GM19238 (cell line): ENCODE measurements at regions not wholly inside any gene's neighbourhood (a gene's known extent, or its start where the extent isn't known, plus 50 kb on each side); places are given as distances from the start of the nearest gene placed in this dataset.

Source experiments
- DNase-seq: peaks from one replicate; pipeline ENCODE4 v3.0.0; 2011; ENCODE audit warnings: low spot score; ENCODE audit not compliant: insufficient read length

GRCh38 chr4:181619651-181620050 is 623.6 kb upstream of the TENM3 start:
- DNase-seq: no peak

GRCh38 chr4:181637186-181638105 is 605.8 kb upstream of the TENM3 start:
- DNase-seq: no peak

GRCh38 chr4:181643466-181643865 is 599.7 kb upstream of the TENM3 start:
- no peak for DNase-seq

GRCh38 chr4:181645489-181645888 is 597.7 kb upstream of the TENM3 start:
- no peak for DNase-seq

GRCh38 chr4:181646864-181647263 is 596.3 kb upstream of the TENM3 start:
- DNase-seq: no peak

GRCh38 chr4:181647396-181648147 is 595.6 kb upstream of the TENM3 start:
- DNase-seq: no peak

- no peak for DNase-seq
Measured at GRCh38 chr4:181650033-181650825, 593.0 kb upstream of the TENM3 start.

GRCh38 chr4:181656748-181657147 is 586.5 kb upstream of the TENM3 start:
- no peak for DNase-seq

GRCh38 chr4:181659202-181659601 is 584.0 kb upstream of the TENM3 start:
- DNase-seq: no peak

- no peak for DNase-seq
Measured at GRCh38 chr4:181659876-181660275, 583.3 kb upstream of the TENM3 start.

GRCh38 chr4:181661090-181661489 is 582.1 kb upstream of the TENM3 start:
- no peak for DNase-seq

- no peak for DNase-seq
Measured at GRCh38 chr4:181661923-181662322, 581.3 kb upstream of the TENM3 start.

GRCh38 chr4:181662383-181662782 is 580.8 kb upstream of the TENM3 start:
- DNase-seq: no peak

- DNase-seq: no peak
Measured at GRCh38 chr4:181670506-181670905, 572.7 kb upstream of the TENM3 start.

GRCh38 chr4:181671672-181672071 is 571.5 kb upstream of the TENM3 start:
- DNase-seq: no peak

GRCh38 chr4:181672751-181673150 is 570.5 kb upstream of the TENM3 start:
- DNase-seq: no peak

- no peak for DNase-seq
Measured at GRCh38 chr4:181674315-181674875, 568.8 kb upstream of the TENM3 start.

- no peak for DNase-seq
Measured at GRCh38 chr4:181676546-181676945, 566.7 kb upstream of the TENM3 start.

- DNase-seq: no peak
Measured at GRCh38 chr4:181677201-181677600, 566.0 kb upstream of the TENM3 start.

GRCh38 chr4:181677621-181678020 is 565.6 kb upstream of the TENM3 start:
- DNase-seq: no peak

- no peak for DNase-seq
Measured at GRCh38 chr4:181679754-181680153, 563.4 kb upstream of the TENM3 start.
